A673 (cell line): ENCODE measurements at regions not wholly inside any gene's neighbourhood (a gene's known extent, or its start where the extent isn't known, plus 50 kb on each side); places are given as distances from the start of the nearest gene placed in this dataset.

Experiments used
- CTCF ChIP-seq: fragments of 300-800, 200-600 bp; sonication (generic); conservative IDR thresholded peaks from 2 replicates; pipeline ENCODE4 v1.5.1; 2017; ENCODE audit warnings: low read depth, mild to moderate bottlenecking, antibody characterized with exemption, low read length, moderate library complexity, mixed read lengths
- EZH2 ChIP-seq: fragments of 200-600 bp; sonication (generic); IDR thresholded peaks from 2 replicates; pipeline ENCODE4 v1.6.1; 2017; ENCODE audit warnings: borderline replicate concordance, low read depth, mild to moderate bottlenecking, mixed read lengths, antibody characterized with exemption, low read length; ENCODE audit not compliant: poor library complexity, severe bottlenecking

DNA sequence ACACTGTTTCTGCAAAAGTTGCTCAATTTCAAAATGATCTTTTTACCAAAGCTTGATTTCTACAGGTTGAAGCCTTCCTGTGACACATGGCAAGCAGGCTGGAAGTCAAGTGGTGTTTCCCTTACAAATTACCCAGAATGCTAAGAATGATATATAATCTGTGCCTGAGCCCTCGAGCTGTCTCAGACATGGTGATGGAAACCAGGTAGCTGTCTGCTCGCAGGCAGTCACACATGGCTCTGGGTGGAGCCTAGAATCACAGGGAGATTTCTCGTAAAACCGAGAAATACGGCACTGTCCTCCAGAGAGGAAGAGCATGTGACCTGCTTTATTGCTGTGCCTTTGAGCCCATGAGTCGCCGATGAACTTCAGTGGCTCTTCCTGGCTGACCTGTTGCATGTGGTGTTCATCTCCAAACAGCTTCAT lies 392.9 kb downstream of the ZNF521 start:
- TF ChIP-seq CTCF (no peak), EZH2 (no peak)
